ENCODE measurements at regions not wholly inside any gene's neighbourhood (a gene's known extent, or its start where the extent isn't known, plus 50 kb on each side); places are given as distances from the start of the nearest gene placed in this dataset.

DNA sequence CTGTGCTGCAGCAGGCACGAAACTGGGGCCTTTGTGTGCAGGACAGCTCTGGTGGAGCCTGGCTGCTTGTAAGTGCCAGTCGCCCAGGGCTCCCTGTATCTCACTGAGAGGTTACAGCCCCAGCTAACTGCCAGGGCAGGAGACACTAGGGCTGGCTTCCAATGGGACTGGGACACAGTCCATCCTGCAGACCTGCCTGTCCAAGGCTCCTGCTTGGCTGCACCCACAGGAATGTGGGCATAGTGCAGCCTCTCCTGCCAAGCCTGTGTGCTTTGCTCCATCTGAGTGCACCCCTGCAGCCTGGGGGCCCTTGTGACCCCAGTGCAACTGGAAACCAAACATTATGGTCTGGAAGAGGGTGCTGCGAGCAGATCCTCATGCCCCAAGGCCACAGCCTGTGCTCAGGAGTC lies 144.0 kb downstream of the ADAM29 start:
- H3K79me2 ChIP-seq (ENCODE audit: insufficient read depth, low read depth) = no peaks in the 10 kb centered on the region
- no peak overlapping the region for H3K27ac ChIP-seq
- no peak overlapping the region for H3K4me3 ChIP-seq (IDR thresholded peaks at IDR 0.05; ENCODE audit: insufficient read depth, low read depth, low read length)
- no peaks in the 10 kb centered on the region for H3K36me3 ChIP-seq (ENCODE audit: insufficient read depth)
- H3K4me2 ChIP-seq = no peak overlapping the region
- no peaks in the 10 kb centered on the region for H3K27me3 ChIP-seq (ENCODE audit: insufficient read depth, low read depth)
- H4K20me1 ChIP-seq (ENCODE audit: insufficient read depth) = no peaks in the 10 kb centered on the region
- no peak overlapping the region for H3K9ac ChIP-seq
- no peak overlapping the region for H2AFZ ChIP-seq (ENCODE audit: low read depth)
- TF ChIP-seq, protein P1, sequence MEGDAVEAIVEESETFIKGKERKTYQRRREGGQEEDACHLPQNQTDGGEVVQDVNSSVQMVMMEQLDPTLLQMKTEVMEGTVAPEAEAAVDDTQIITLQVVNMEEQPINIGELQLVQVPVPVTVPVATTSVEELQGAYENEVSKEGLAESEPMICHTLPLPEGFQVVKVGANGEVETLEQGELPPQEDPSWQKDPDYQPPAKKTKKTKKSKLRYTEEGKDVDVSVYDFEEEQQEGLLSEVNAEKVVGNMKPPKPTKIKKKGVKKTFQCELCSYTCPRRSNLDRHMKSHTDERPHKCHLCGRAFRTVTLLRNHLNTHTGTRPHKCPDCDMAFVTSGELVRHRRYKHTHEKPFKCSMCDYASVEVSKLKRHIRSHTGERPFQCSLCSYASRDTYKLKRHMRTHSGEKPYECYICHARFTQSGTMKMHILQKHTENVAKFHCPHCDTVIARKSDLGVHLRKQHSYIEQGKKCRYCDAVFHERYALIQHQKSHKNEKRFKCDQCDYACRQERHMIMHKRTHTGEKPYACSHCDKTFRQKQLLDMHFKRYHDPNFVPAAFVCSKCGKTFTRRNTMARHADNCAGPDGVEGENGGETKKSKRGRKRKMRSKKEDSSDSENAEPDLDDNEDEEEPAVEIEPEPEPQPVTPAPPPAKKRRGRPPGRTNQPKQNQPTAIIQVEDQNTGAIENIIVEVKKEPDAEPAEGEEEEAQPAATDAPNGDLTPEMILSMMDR (conservative IDR thresholded peaks at IDR 0.05; ENCODE audit: low read depth, low read length) = no peak
- H3K4me1 ChIP-seq (ENCODE audit: low read depth, poor library complexity, severe bottlenecking) = peaks cover 8% of the 10 kb centered on the region

DNA sequence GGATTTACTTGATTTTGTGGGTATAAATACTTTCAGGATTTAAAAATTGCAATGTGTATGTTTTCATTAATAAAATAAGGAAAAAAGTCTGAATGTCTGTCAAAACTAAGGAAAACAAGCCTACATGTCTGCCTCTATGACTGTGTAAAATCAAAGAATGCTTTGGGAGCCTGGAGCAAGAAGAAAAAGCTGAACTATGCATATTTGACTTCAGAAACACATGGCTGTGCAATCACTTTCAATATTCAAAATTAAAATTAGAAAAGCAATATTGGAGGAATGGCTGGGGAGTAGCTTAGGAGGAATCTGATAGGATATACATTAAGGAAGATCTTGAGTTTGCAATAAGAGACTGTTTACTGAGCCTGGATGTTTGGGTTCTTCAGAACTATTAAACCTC lies 147.1 kb downstream of the ADAM29 start:
- Histone ChIP-seq H3K27me3 (ENCODE audit: insufficient read depth, low read depth) (no peaks in the 10 kb centered on the region), H3K4me3 (IDR thresholded peaks at IDR 0.05; ENCODE audit: insufficient read depth, low read depth, low read length) (no peak overlapping the region)
- TF ChIP-seq, protein P1 (conservative IDR thresholded peaks at IDR 0.05; ENCODE audit: low read depth, low read length) = no peak

DNA sequence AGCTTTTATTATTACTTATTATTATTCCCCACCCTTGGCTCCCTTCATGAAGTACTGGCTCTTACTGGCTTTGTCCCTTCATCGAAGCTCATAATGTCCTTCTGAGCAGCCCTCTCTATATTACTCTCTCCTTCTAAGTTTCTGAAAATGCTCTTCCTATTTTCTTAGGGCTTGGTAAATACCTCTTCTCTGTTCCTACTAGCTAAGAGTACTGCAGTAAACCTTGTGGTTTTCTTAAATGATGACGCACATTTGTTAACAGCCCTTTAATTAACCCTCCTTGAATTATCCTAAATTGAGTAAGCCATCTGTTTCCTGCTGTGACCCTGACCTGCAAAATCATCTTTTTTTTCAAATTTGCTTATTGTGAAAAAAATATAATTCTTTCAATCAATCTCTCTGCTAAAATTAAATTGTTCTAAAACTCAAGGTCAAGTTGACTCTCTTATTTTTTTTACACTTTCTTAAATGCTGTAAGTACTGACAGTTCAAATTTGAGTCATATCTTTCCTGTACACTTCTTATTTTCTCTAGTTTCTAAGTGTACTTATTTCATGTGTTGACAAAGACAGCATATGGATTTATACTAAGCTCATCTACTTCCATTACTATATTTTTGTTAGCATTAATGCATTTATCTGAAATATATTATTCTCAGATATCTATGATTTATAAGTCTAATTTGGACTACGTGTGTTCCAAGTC lies 148.9 kb downstream of the ADAM29 start:
- Histone ChIP-seq H3K79me2 (ENCODE audit: insufficient read depth, low read depth) (no peaks in the 10 kb centered on the region), H3K4me2 (0 out of 2 replicates have a peak overlapping the region, but pooled peaks have one; percentile 5), H3K36me3 (ENCODE audit: insufficient read depth) (no peaks in the 10 kb centered on the region), H3K27me3 (ENCODE audit: insufficient read depth, low read depth) (no peaks in the 10 kb centered on the region), H3K4me3 (IDR thresholded peaks at IDR 0.05; ENCODE audit: insufficient read depth, low read depth, low read length) (no peak overlapping the region), H4K20me1 (ENCODE audit: insufficient read depth) (no peaks in the 10 kb centered on the region), H2AFZ (ENCODE audit: low read depth) (no peak overlapping the region), H3K27ac (no peak overlapping the region), H3K9ac (no peak overlapping the region), H3K4me1 (ENCODE audit: low read depth, poor library complexity, severe bottlenecking) (peaks cover 17% of the 10 kb centered on the region)
- TF ChIP-seq, protein P1 (conservative IDR thresholded peaks at IDR 0.05; ENCODE audit: low read depth, low read length) = no peak

More for the DNA sequence above, 147.1 kb downstream of the ADAM29 start:
- Histone ChIP-seq H3K4me2 (no peak overlapping the region), H3K27ac (no peak overlapping the region), H3K79me2 (ENCODE audit: insufficient read depth, low read depth) (no peaks in the 10 kb centered on the region), H2AFZ (ENCODE audit: low read depth) (no peak overlapping the region), H3K36me3 (ENCODE audit: insufficient read depth) (no peaks in the 10 kb centered on the region), H4K20me1 (ENCODE audit: insufficient read depth) (no peaks in the 10 kb centered on the region), H3K9ac (no peak overlapping the region), H3K4me1 (ENCODE audit: low read depth, poor library complexity, severe bottlenecking) (peaks cover 17% of the 10 kb centered on the region)

DNA sequence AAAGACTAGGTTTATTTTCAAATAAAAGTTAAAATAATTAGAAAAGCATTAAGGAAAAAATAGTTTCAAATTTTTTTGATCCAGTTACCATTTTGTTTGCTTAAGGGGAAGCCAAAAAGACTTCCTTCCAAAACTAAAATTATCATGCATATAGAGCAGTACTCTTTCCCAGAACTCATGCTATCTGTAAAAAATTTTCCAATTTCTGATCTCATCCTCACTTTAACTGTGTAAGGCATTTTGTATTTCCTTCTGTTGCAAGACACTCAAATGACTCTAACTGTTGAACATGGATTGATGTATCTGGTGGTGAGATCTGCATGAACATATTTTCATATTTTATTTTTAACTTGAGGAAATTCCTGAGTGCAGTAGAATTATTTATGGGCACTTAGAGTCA lies 150.1 kb downstream of the ADAM29 start:
- Histone ChIP-seq H2AFZ (ENCODE audit: low read depth) (no peak overlapping the region), H3K36me3 (ENCODE audit: insufficient read depth) (no peaks in the 10 kb centered on the region), H4K20me1 (ENCODE audit: insufficient read depth) (no peaks in the 10 kb centered on the region), H3K27ac (no peak overlapping the region), H3K79me2 (ENCODE audit: insufficient read depth, low read depth) (no peaks in the 10 kb centered on the region), H3K4me1 (ENCODE audit: low read depth, poor library complexity, severe bottlenecking) (peaks cover 17% of the 10 kb centered on the region), H3K27me3 (ENCODE audit: insufficient read depth, low read depth) (no peaks in the 10 kb centered on the region), H3K4me2 (no peak overlapping the region), H3K9ac (no peak overlapping the region), H3K4me3 (IDR thresholded peaks at IDR 0.05; ENCODE audit: insufficient read depth, low read depth, low read length) (no peak overlapping the region)
- TF ChIP-seq, protein P1 (conservative IDR thresholded peaks at IDR 0.05; ENCODE audit: low read depth, low read length) = no peak

Data from KMS-11 (cell line).